CD4-positive, alpha-beta T cell treated with Interleukin-4 for 4 hours (primary cell): ENCODE measurements at regions not wholly inside any gene's neighbourhood (a gene's known extent, or its start where the extent isn't known, plus 50 kb on each side); places are given as distances from the start of the nearest gene placed in this dataset.

Source experiments
- DNase-seq: peaks from one replicate; pipeline ENCODE4 v3.0.0-alpha.2; 2020

GRCh38 chr1:200248541-200248940 lies 161.3 kb downstream of the ZNF281 start:
- no peak for DNase-seq

GRCh38 chr1:200247518-200247917 lies 162.3 kb downstream of the ZNF281 start:
- no peak for DNase-seq

GRCh38 chr1:200245473-200245872 lies 164.4 kb downstream of the ZNF281 start:
- DNase-seq: no peak

- no peak for DNase-seq
Measured at GRCh38 chr1:200243042-200243437, 166.8 kb downstream of the ZNF281 start.

- DNase-seq: no peak
Measured at GRCh38 chr1:200242110-200243041, 167.5 kb downstream of the ZNF281 start.

- no peak for DNase-seq
Measured at GRCh38 chr1:200240656-200241055, 169.2 kb downstream of the ZNF281 start.

- no peak for DNase-seq
Measured at GRCh38 chr1:200238311-200238710, 171.5 kb downstream of the ZNF281 start.

GRCh38 chr1:200237066-200237465 lies 172.8 kb downstream of the ZNF281 start:
- DNase-seq: no peak

GRCh38 chr1:200234938-200235337 lies 174.9 kb downstream of the ZNF281 start:
- DNase-seq: no peak

GRCh38 chr1:200233393-200233792 lies 176.4 kb downstream of the ZNF281 start:
- DNase-seq: no peak

- no peak for DNase-seq
Measured at GRCh38 chr1:200231787-200232231, 178.0 kb downstream of the ZNF281 start.

- DNase-seq: no peak
Measured at GRCh38 chr1:200230671-200231070, 179.2 kb downstream of the ZNF281 start.

GRCh38 chr1:200228486-200228885 lies 181.3 kb downstream of the ZNF281 start:
- no peak for DNase-seq

GRCh38 chr1:200228081-200228480 lies 181.8 kb downstream of the ZNF281 start:
- DNase-seq: no peak
